ENCODE measurements at regions not wholly inside any gene's neighbourhood (a gene's known extent, or its start where the extent isn't known, plus 50 kb on each side); places are given as distances from the start of the nearest gene placed in this dataset.

- H2BK20ac ChIP-seq (ENCODE audit: low read depth, low read length, poor library complexity, severe bottlenecking): no peak overlapping the region
Measured at GRCh38 chr4:75146223-75146622, 213.3 kb downstream of the PARM1 start.

More at GRCh38 chr4:75146223-75146622, 213.3 kb downstream of the PARM1 start:
- Histone ChIP-seq H3K79me1 (ENCODE audit: insufficient read depth, low read depth, low read length, poor library complexity, severe bottlenecking) (no peaks in the 10 kb centered on the region), H3K23me2 (ENCODE audit: insufficient read length, low read depth, low read length, poor library complexity, severe bottlenecking) (no peaks in the 10 kb centered on the region), H4K5ac (ENCODE audit: insufficient read length, low read depth, low read length) (no peak overlapping the region), H2BK15ac (ENCODE audit: low read depth, low read length) (no peak overlapping the region), H3K27me3 (ENCODE audit: insufficient read depth, low read length) (no peaks in the 10 kb centered on the region), H2BK12ac (ENCODE audit: insufficient read length, low read depth, low read length) (no peak overlapping the region), H4K91ac (ENCODE audit: insufficient read length, low read depth, low read length) (no peak overlapping the region), H3T11ph (ENCODE audit: low read length) (no peak overlapping the region), H2BK5ac (ENCODE audit: insufficient read length, low read length) (no peak overlapping the region), H3K14ac (ENCODE audit: insufficient read depth, low read length) (no peak overlapping the region), H3K79me2 (ENCODE audit: insufficient read depth, low read length) (no peaks in the 10 kb centered on the region), H3K27ac (ENCODE audit: insufficient read length, low read depth, low read length) (no peak overlapping the region), H3K56ac (ENCODE audit: insufficient read length, low read depth, low read length) (no peak overlapping the region), H4K20me1 (ENCODE audit: control insufficient read depth, insufficient read depth, insufficient read length) (no peaks in the 10 kb centered on the region), H3K23ac (ENCODE audit: insufficient read length, low read depth, low read length) (no peak overlapping the region), H2AFZ (ENCODE audit: low read length) (no peak overlapping the region), H3K4me1 (ENCODE audit: insufficient read depth, low read length) (peaks cover 3% of the 10 kb centered on the region; the same call in 1 of the 2 replicates), H3K4me2 (ENCODE audit: insufficient read depth, insufficient read length, low read length) (no peak overlapping the region), H4K8ac (replicated peaks; ENCODE audit: insufficient read length, low read depth, low read length) (no peak overlapping the region), H2AK5ac (ENCODE audit: insufficient read length, low read length) (no peak overlapping the region), H3K4ac (ENCODE audit: low read depth, low read length) (no peak overlapping the region), H3K18ac (ENCODE audit: insufficient read length, low read depth, low read length) (no peak overlapping the region), H3K9me3 (ENCODE audit: control insufficient read depth, low read depth, low read length) (no peaks in the 10 kb centered on the region), H3K9ac (ENCODE audit: extremely low read depth, insufficient read length, low read length) (no peak overlapping the region), H2BK120ac (ENCODE audit: low read depth, low read length, poor library complexity, severe bottlenecking) (no peak overlapping the region)
- peaks cover 17 to 21% of the 10 kb centered on the region in 2 experiments for H3K4me1 Mint-ChIP-seq
- H3K9me3 Mint-ChIP-seq: no peaks in the 10 kb centered on the region; a peak in 1 of 5 replicates
- no peak overlapping the region for H3K4me3 Mint-ChIP-seq
- no peaks in the 10 kb centered on the region for H3K36me3 Mint-ChIP-seq (ENCODE audit: insufficient read depth in 1 of 3, low read depth in 3 of 3)
- no peaks in the 10 kb centered on the region for H3K27me3 Mint-ChIP-seq (ENCODE audit: low read depth)
- no peak for DNase-seq
- WGBS (ENCODE audit: extremely low coverage, insufficient read length, low lambda C conversion rate): no CpG with 5 or more reads among the region's 1 CpG
- TF ChIP-seq CTCF (conservative IDR thresholded peaks at IDR 0.05): no peak
- H3K27ac Mint-ChIP-seq: no peak overlapping the region; a peak in 1 of 7 replicates

Data from H9 (cell line).